ENCODE measurements at regions not wholly inside any gene's neighbourhood (a gene's known extent, or its start where the extent isn't known, plus 50 kb on each side); places are given as distances from the start of the nearest gene placed in this dataset.
"Not testable (repeated sequence)": the region's sequence is repeated elsewhere in the genome, so short reads cannot be mapped to it uniquely, and the experiment has no call there.

DNA sequence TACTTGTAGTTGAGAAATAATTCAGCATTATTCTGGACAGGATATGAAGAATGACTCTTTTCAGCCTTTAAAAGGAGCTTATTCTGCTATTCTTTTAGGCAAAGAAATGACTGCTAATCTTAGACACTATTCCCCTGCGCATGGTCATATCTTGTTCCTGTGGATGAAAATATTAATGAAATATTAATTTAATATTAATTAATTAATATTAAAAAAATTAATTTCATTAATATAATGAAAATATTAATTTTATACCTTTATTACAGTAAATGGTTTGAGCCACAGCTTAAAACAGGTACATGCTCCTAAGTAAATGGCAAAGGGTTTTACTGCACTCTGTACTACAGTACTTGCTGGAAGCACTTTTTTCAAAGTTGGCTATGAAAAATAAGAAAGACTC, 890.1 kb upstream of the PIK3C3 start:
- Histone ChIP-seq H3K4me3 (ENCODE audit: control insufficient read depth in 1 of 2, extremely low read depth in 1 of 2, low read length in 1 of 2) (no peak overlapping the region), H3K36me3 (ENCODE audit: control insufficient read depth in 2 of 2, extremely low read depth in 1 of 2, insufficient read depth in 1 of 2, low read length in 1 of 2) (no peaks in the 10 kb centered on the region), H3K27me3 (replicated peaks in 1 of 2; ENCODE audit: control insufficient read depth in 2 of 2, extremely low read depth in 1 of 2, insufficient read depth in 2 of 2, low read length in 1 of 2) (no peaks in the 10 kb centered on the region), H3K27ac (ENCODE audit: low read length) (no peak overlapping the region), H3K4me1 (ENCODE audit: control insufficient read depth in 1 of 2, extremely low read depth in 1 of 2, insufficient read depth in 2 of 2, low read length in 2 of 2) (no peaks in the 10 kb centered on the region), H3K9me3 (no peaks in the 10 kb centered on the region)
- DNase-seq (no peak), ATAC-seq (replicated peaks in 1 of 4) (no peak)
- no peaks in the 10 kb centered on the region for H3K36me3 Mint-ChIP-seq
- H3K27ac Mint-ChIP-seq: no peak overlapping the region
- H3K27me3 Mint-ChIP-seq: no peaks in the 10 kb centered on the region
- no peaks in the 10 kb centered on the region for H3K4me1 Mint-ChIP-seq
- WGBS (ENCODE audit: insufficient coverage): no CpG with 5 or more reads among the region's 1 CpG
- no peak overlapping the region for H3K4me3 Mint-ChIP-seq
- POLR2A ChIA-PET: no interaction called here
- CTCF ChIA-PET: no interaction called here
- peaks cover 10 to 24% (median 21%) of the 10 kb centered on the region in 3 donors for H3K9me3 Mint-ChIP-seq

GRCh38 chr18:41060967-41061366, 894.1 kb upstream of the PIK3C3 start:
- DNase-seq: no peak
- no CpG with 5 or more reads among the region's 2 CpGs for WGBS (ENCODE audit: insufficient coverage)
- H3K27me3 ChIP-seq (replicated peaks in 1 of 2; ENCODE audit: control insufficient read depth in 2 of 2, extremely low read depth in 1 of 2, insufficient read depth in 2 of 2, low read length in 1 of 2): no peaks in the 10 kb centered on the region
- no peak overlapping the region for H3K4me3 ChIP-seq (ENCODE audit: control insufficient read depth in 1 of 2, extremely low read depth in 1 of 2, low read length in 1 of 2)
- ChIA-PET CTCF (no interaction called here), POLR2A (no interaction called here)
- no peak overlapping the region for H3K27ac ChIP-seq (ENCODE audit: low read length)
- H3K36me3 Mint-ChIP-seq: no peaks in the 10 kb centered on the region
- H3K27me3 Mint-ChIP-seq: no peaks in the 10 kb centered on the region
- H3K9me3 Mint-ChIP-seq: peaks cover 15 to 31% (median 16%) of the 10 kb centered on the region in 3 donors
- no peak overlapping the region for H3K4me3 Mint-ChIP-seq
- H3K4me1 Mint-ChIP-seq: no peaks in the 10 kb centered on the region
- no peaks in the 10 kb centered on the region for H3K36me3 ChIP-seq (ENCODE audit: control insufficient read depth in 2 of 2, extremely low read depth in 1 of 2, insufficient read depth in 1 of 2, low read length in 1 of 2)
- no peak for ATAC-seq (replicated peaks in 1 of 4)
- H3K9me3 ChIP-seq: no peaks in the 10 kb centered on the region
- H3K27ac Mint-ChIP-seq: no peak overlapping the region
- H3K4me1 ChIP-seq (ENCODE audit: control insufficient read depth in 1 of 2, extremely low read depth in 1 of 2, insufficient read depth in 2 of 2, low read length in 2 of 2): no peaks in the 10 kb centered on the region

DNA sequence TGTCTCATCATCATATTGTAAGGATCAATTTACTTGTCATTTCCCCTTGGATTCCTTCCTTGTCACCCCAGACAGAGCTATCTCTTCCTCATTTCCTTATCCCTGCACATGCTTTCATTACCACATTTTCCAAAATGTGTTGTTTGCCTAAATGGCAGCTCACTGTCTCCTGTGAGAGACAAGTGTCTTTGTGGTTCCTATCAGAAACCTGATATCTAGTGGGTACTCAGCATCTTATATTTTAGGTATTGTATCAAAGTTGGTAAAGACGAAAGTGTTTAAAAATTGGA, 896.0 kb upstream of the PIK3C3 start:
- Mint-ChIP-seq H3K27me3 (no peaks in the 10 kb centered on the region), H3K4me1 (no peaks in the 10 kb centered on the region), H3K9me3 (peaks cover 19 to 29% (median 19%) of the 10 kb centered on the region in 3 donors), H3K4me3 (no peak overlapping the region), H3K27ac (no peak overlapping the region), H3K36me3 (no peaks in the 10 kb centered on the region)
- H3K27me3 ChIP-seq (replicated peaks in 1 of 2; ENCODE audit: control insufficient read depth in 2 of 2, extremely low read depth in 1 of 2, insufficient read depth in 2 of 2, low read length in 1 of 2): no peaks in the 10 kb centered on the region
- ATAC-seq (replicated peaks in 1 of 4) (no peak), DNase-seq (no peak)
- CTCF ChIA-PET: no interaction called here
- POLR2A ChIA-PET: no interaction called here
- H3K4me3 ChIP-seq (ENCODE audit: control insufficient read depth in 1 of 2, extremely low read depth in 1 of 2, low read length in 1 of 2): no peak overlapping the region
- H3K9me3 ChIP-seq: no peaks in the 10 kb centered on the region
- H3K27ac ChIP-seq (ENCODE audit: low read length): no peak overlapping the region
- H3K36me3 ChIP-seq (ENCODE audit: control insufficient read depth in 2 of 2, extremely low read depth in 1 of 2, insufficient read depth in 1 of 2, low read length in 1 of 2): no peaks in the 10 kb centered on the region
- H3K4me1 ChIP-seq (ENCODE audit: control insufficient read depth in 1 of 2, extremely low read depth in 1 of 2, insufficient read depth in 2 of 2, low read length in 2 of 2): no peaks in the 10 kb centered on the region
- 80% methylated on average over 1 of the region's 1 CpG for WGBS (ENCODE audit: insufficient coverage)

DNA sequence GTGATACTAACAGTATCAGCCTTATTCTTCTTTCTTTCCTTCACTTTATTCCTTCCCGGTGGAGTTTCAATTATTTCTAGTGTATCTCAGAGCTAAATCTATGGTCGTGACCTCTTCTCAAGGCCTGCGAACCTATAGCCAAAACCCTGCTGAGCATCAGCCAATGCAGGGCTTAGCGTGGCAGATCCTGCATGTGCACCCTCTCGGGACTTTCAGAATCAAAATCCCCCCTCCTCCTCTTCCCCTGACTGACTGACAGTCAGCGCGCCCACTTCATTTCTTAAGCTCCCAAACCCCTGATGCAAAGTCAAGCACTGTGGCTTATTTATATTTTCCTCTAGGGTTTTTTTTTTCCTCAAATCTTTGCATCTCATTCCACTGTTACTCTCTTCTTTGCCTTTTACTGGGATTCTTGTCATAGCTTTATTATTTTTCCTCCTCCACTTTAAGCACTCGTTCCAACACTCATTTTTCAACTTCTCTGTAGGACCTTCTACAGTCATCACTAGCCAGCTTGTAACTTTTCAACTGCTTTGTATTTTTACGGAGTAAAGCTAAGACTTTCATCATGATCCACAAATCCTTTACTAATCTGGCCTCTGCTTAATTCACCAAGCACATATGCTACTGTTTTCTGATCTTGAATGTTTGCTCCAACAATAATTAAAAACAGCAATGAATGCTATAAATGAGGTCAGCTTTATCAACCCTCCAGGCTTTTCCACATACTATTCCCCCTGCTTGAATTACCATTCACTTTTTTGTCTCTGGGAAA, 896.5 kb upstream of the PIK3C3 start:
- whole genome bisulfite sequencing (ENCODE audit: insufficient coverage): 82% methylated on average over 6 of the region's 9 CpGs
- peaks cover 21 to 32% (median 22%) of the 10 kb centered on the region in 3 donors for H3K9me3 Mint-ChIP-seq
- no peak overlapping the region for H3K27ac Mint-ChIP-seq
- POLR2A ChIA-PET: no interaction called here
- no peaks in the 10 kb centered on the region for H3K27me3 Mint-ChIP-seq
- Histone ChIP-seq H3K9me3 (no peaks in the 10 kb centered on the region), H3K4me1 (ENCODE audit: control insufficient read depth in 1 of 2, extremely low read depth in 1 of 2, insufficient read depth in 2 of 2, low read length in 2 of 2) (no peaks in the 10 kb centered on the region), H3K36me3 (ENCODE audit: control insufficient read depth in 2 of 2, extremely low read depth in 1 of 2, insufficient read depth in 1 of 2, low read length in 1 of 2) (no peaks in the 10 kb centered on the region), H3K27me3 (replicated peaks in 1 of 2; ENCODE audit: control insufficient read depth in 2 of 2, extremely low read depth in 1 of 2, insufficient read depth in 2 of 2, low read length in 1 of 2) (no peaks in the 10 kb centered on the region), H3K4me3 (ENCODE audit: control insufficient read depth in 1 of 2, extremely low read depth in 1 of 2, low read length in 1 of 2) (no peak overlapping the region), H3K27ac (ENCODE audit: low read length) (no peak overlapping the region)
- H3K36me3 Mint-ChIP-seq: no peaks in the 10 kb centered on the region
- H3K4me1 Mint-ChIP-seq: no peaks in the 10 kb centered on the region
- no peak overlapping the region for H3K4me3 Mint-ChIP-seq
- CTCF ChIA-PET: no interaction called here
- ATAC-seq (replicated peaks in 1 of 4): no peak
- no peak for DNase-seq

GRCh38 chr18:41052625-41053024, 902.4 kb upstream of the PIK3C3 start:
- H3K4me3 Mint-ChIP-seq: no peak overlapping the region
- no peaks in the 10 kb centered on the region for H3K27me3 Mint-ChIP-seq
- no peak for DNase-seq
- no peaks in the 10 kb centered on the region for H3K36me3 Mint-ChIP-seq
- Histone ChIP-seq H3K9me3 (no peaks in the 10 kb centered on the region), H3K27me3 (replicated peaks in 1 of 2; ENCODE audit: control insufficient read depth in 2 of 2, extremely low read depth in 1 of 2, insufficient read depth in 2 of 2, low read length in 1 of 2) (no peaks in the 10 kb centered on the region), H3K27ac (ENCODE audit: low read length) (no peak overlapping the region), H3K4me1 (ENCODE audit: control insufficient read depth in 1 of 2, extremely low read depth in 1 of 2, insufficient read depth in 2 of 2, low read length in 2 of 2) (no peaks in the 10 kb centered on the region), H3K36me3 (ENCODE audit: control insufficient read depth in 2 of 2, extremely low read depth in 1 of 2, insufficient read depth in 1 of 2, low read length in 1 of 2) (no peaks in the 10 kb centered on the region), H3K4me3 (ENCODE audit: control insufficient read depth in 1 of 2, extremely low read depth in 1 of 2, low read length in 1 of 2) (no peak overlapping the region)
- WGBS (ENCODE audit: insufficient coverage): no CpG with 5 or more reads among the region's 3 CpGs
- H3K4me1 Mint-ChIP-seq: no peaks in the 10 kb centered on the region
- POLR2A ChIA-PET: no interaction called here
- H3K9me3 Mint-ChIP-seq: peaks cover 8 to 28% (median 17%) of the 10 kb centered on the region in 3 donors
- CTCF ChIA-PET: no interaction called here
- no peak for ATAC-seq (replicated peaks in 1 of 4)
- no peak overlapping the region for H3K27ac Mint-ChIP-seq

DNA sequence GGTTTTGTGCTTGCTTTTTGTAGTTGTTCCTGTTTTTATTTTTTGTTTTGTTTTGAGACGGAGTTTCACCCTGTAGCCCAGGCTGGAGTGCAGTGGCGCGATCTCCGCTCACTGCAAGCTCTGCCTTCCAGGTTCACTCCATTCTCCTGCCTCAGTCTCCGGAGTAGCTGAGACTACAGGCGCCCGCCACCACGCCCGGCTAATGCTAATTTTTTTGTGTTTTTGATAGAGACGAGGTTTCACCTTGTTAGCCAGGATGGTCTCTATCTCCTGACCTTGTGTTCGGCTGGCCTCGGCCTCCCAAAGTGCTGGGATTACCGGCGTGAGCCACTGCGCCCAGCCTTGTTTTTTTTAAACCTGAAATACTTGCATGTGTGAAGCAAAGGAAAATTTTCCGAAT, 908.8 kb upstream of the PIK3C3 start:
- H3K27me3 Mint-ChIP-seq; H3K36me3 Mint-ChIP-seq; H3K36me3 ChIP-seq (ENCODE audit: control insufficient read depth in 2 of 2, extremely low read depth in 1 of 2, insufficient read depth in 1 of 2, low read length in 1 of 2); H3K9me3 ChIP-seq; CTCF ChIA-PET; H3K4me1 Mint-ChIP-seq; DNase-seq; POLR2A ChIA-PET; H3K27ac Mint-ChIP-seq; ATAC-seq (replicated peaks in 1 of 4); H3K4me3 ChIP-seq (ENCODE audit: control insufficient read depth in 1 of 2, extremely low read depth in 1 of 2, low read length in 1 of 2); H3K4me1 ChIP-seq (ENCODE audit: control insufficient read depth in 1 of 2, extremely low read depth in 1 of 2, insufficient read depth in 2 of 2, low read length in 2 of 2); H3K27me3 ChIP-seq (replicated peaks in 1 of 2; ENCODE audit: control insufficient read depth in 2 of 2, extremely low read depth in 1 of 2, insufficient read depth in 2 of 2, low read length in 1 of 2); H3K27ac ChIP-seq (ENCODE audit: low read length); H3K4me3 Mint-ChIP-seq: not testable (repeated sequence)
- H3K9me3 Mint-ChIP-seq: peaks cover 0 to 26% (median 11%) of the 10 kb centered on the region in 3 donors
- 96% methylated on average over 7 of the region's 16 CpGs for WGBS (ENCODE audit: insufficient coverage)

- WGBS (ENCODE audit: insufficient coverage): no CpG with 5 or more reads among the region's 4 CpGs
These were observed 911.2 kb upstream of the PIK3C3 start for GRCh38 chr18:41043876-41044275.

More at GRCh38 chr18:41043876-41044275, 911.2 kb upstream of the PIK3C3 start:
- POLR2A ChIA-PET: no interaction called here
- H3K4me3 ChIP-seq (ENCODE audit: control insufficient read depth in 1 of 2, extremely low read depth in 1 of 2, low read length in 1 of 2): no peak overlapping the region
- no peaks in the 10 kb centered on the region for H3K27me3 ChIP-seq (replicated peaks in 1 of 2; ENCODE audit: control insufficient read depth in 2 of 2, extremely low read depth in 1 of 2, insufficient read depth in 2 of 2, low read length in 1 of 2)
- Mint-ChIP-seq H3K4me1 (no peaks in the 10 kb centered on the region), H3K4me3 (no peak overlapping the region), H3K27ac (no peak overlapping the region), H3K36me3 (no peaks in the 10 kb centered on the region), H3K9me3 (peaks cover 0 to 27% (median 14%) of the 10 kb centered on the region in 3 donors), H3K27me3 (no peaks in the 10 kb centered on the region)
- no peaks in the 10 kb centered on the region for H3K4me1 ChIP-seq (ENCODE audit: control insufficient read depth in 1 of 2, extremely low read depth in 1 of 2, insufficient read depth in 2 of 2, low read length in 2 of 2)
- CTCF ChIA-PET: no interaction called here
- H3K27ac ChIP-seq (ENCODE audit: low read length): no peak overlapping the region
- H3K9me3 ChIP-seq: no peaks in the 10 kb centered on the region
- no peaks in the 10 kb centered on the region for H3K36me3 ChIP-seq (ENCODE audit: control insufficient read depth in 2 of 2, extremely low read depth in 1 of 2, insufficient read depth in 1 of 2, low read length in 1 of 2)
- no peak for ATAC-seq (replicated peaks in 1 of 4)
- no peak for DNase-seq

All from T-cell (primary cell).